ENCODE measurements at regions not wholly inside any gene's neighbourhood (a gene's known extent, or its start where the extent isn't known, plus 50 kb on each side); places are given as distances from the start of the nearest gene placed in this dataset.

GRCh38 chr20:56802805-56803204, 173.7 kb downstream of the TFAP2C start:
- TF ChIP-seq CTCF (conservative IDR thresholded peaks at IDR 0.05), result no peak
- TF ChIP-seq ZFX (IDR thresholded peaks at IDR 0.05), result no peak
